SU-DHL-6 (cell line): ENCODE measurements at regions not wholly inside any gene's neighbourhood (a gene's known extent, or its start where the extent isn't known, plus 50 kb on each side); places are given as distances from the start of the nearest gene placed in this dataset.

ENCODE experiments used
- H2AFZ ChIP-seq: fragments of 200-600 bp; sonication (generic); 2 replicates; pipeline ENCODE4 v1.6.1; 2014; ENCODE audit warnings: low read depth, mild to moderate bottlenecking, moderate library complexity, mixed read lengths, antibody characterized with exemption, low read length; ENCODE audit not compliant: severe bottlenecking
- H3F3A ChIP-seq: fragments of 200-600 bp; shearing (Covaris generic); 2 replicates; pipeline ENCODE4 v1.6.0; 2016; ENCODE audit warnings: antibody characterized with exemption, mild to moderate bottlenecking; ENCODE audit not compliant: insufficient read depth
- H3K27ac ChIP-seq: fragments of 200-600 bp; sonication (generic); 2 replicates; pipeline ENCODE4 v1.5.1; 2016; ENCODE audit warnings: low read depth, mild to moderate bottlenecking, low read length, moderate library complexity, mixed read lengths
- H3K27me3 ChIP-seq: fragments of 200-600 bp; sonication (generic), shearing (Covaris generic); 2 replicates; pipeline ENCODE4 v1.6.0; 2014; ENCODE audit warnings: mild to moderate bottlenecking, low read length
- H3K36me3 ChIP-seq: fragments of 200-600 bp; sonication (generic); 2 replicates; pipeline ENCODE4 v1.6.1; 2014; ENCODE audit warnings: mild to moderate bottlenecking, low read length, mixed read lengths
- H3K4me2 ChIP-seq: fragments of 300-600, 200-600 bp; shearing (Covaris generic), sonication (generic); 2 replicates; pipeline ENCODE4 v1.6.0; 2014; ENCODE audit warnings: low read length, low read depth, mild to moderate bottlenecking; ENCODE audit not compliant: poor library complexity, severe bottlenecking
- H3K4me3 ChIP-seq: fragments of 200-600 bp; sonication (generic); 2 replicates; pipeline ENCODE4 v1.5.1; 2014; ENCODE audit warnings: antibody characterized with exemption, low read length, mild to moderate bottlenecking, mixed read lengths; ENCODE audit not compliant: insufficient read depth, poor library complexity, severe bottlenecking
- H3K79me2 ChIP-seq: fragments of 200-600 bp; sonication (generic); 2 replicates; pipeline ENCODE4 v1.6.1; 2014; ENCODE audit warnings: mild to moderate bottlenecking, low read length, moderate library complexity; ENCODE audit not compliant: insufficient read depth
- H3K9ac ChIP-seq: fragments of 200-600 bp; sonication (generic); 2 replicates; pipeline ENCODE4 v1.7.0; 2014; ENCODE audit warnings: mild to moderate bottlenecking, low read length
- H3K9me2 ChIP-seq: fragments of 200-600 bp; sonication (generic); replicated peaks from 2 replicates; pipeline ENCODE4 v1.6.1; 2014; ENCODE audit warnings: low read length; ENCODE audit not compliant: insufficient read depth
- H3K9me3 ChIP-seq: fragments of 200-600 bp; sonication (generic); 2 replicates; pipeline ENCODE4 v1.6.1; 2014; ENCODE audit warnings: low read length, mixed read lengths; ENCODE audit not compliant: insufficient read depth
- H4K20me1 ChIP-seq: fragments of 200-600 bp; sonication (generic); 2 replicates; pipeline ENCODE4 v1.6.1; 2014; ENCODE audit warnings: low read depth, mild to moderate bottlenecking, antibody characterized with exemption, low read length, moderate library complexity, mixed read lengths
- CTCF ChIP-seq: fragments of 200-600 bp; sonication (generic); IDR thresholded peaks from one replicate; pipeline ENCODE4 v1.5.1; 2017; ENCODE audit warnings: antibody characterized with exemption, mild to moderate bottlenecking, low read length, moderate library complexity; ENCODE audit not compliant: insufficient read depth, poor library complexity, severe bottlenecking
- EZH2phosphoT487 ChIP-seq: fragments of 200-600 bp; sonication (generic), shearing (Covaris generic); conservative IDR thresholded peaks from 2 replicates; pipeline ENCODE4 v1.6.1; 2018; ENCODE audit warnings: mild to moderate bottlenecking, antibody characterized with exemption, low read length, moderate library complexity, mixed read lengths

- TF ChIP-seq EZH2phosphoT487 (no peak), CTCF (no peak)
- no peak overlapping the region for H2AFZ ChIP-seq
- no peak overlapping the region for H3K9ac ChIP-seq
- H3K27me3 ChIP-seq = no peaks in the 10 kb centered on the region
- no peaks in the 10 kb centered on the region for H4K20me1 ChIP-seq
- no peaks in the 10 kb centered on the region for H3K9me2 ChIP-seq
- H3K9me3 ChIP-seq = no peaks in the 10 kb centered on the region
- H3K27ac ChIP-seq = no peak overlapping the region
- H3F3A ChIP-seq = no peaks in the 10 kb centered on the region
- no peaks in the 10 kb centered on the region for H3K79me2 ChIP-seq
- H3K4me2 ChIP-seq = no peak overlapping the region
- no peak overlapping the region for H3K4me3 ChIP-seq
- H3K36me3 ChIP-seq = no peaks in the 10 kb centered on the region
Measured at GRCh38 chr1:88462488-88463261, 221.4 kb upstream of the PKN2 start.

- Histone ChIP-seq H2AFZ (no peak overlapping the region), H3F3A (no peaks in the 10 kb centered on the region), H3K9ac (no peak overlapping the region), H3K36me3 (no peaks in the 10 kb centered on the region), H3K9me2 (no peaks in the 10 kb centered on the region), H3K4me3 (no peak overlapping the region), H3K27me3 (no peaks in the 10 kb centered on the region), H3K27ac (no peak overlapping the region), H3K79me2 (no peaks in the 10 kb centered on the region), H4K20me1 (no peaks in the 10 kb centered on the region), H3K9me3 (no peaks in the 10 kb centered on the region), H3K4me2 (no peak overlapping the region)
- TF ChIP-seq CTCF (no peak), EZH2phosphoT487 (no peak)
Measured at GRCh38 chr1:88463401-88463985, 220.6 kb upstream of the PKN2 start.

GRCh38 chr1:88466011-88466410 lies 218.1 kb upstream of the PKN2 start:
- TF ChIP-seq EZH2phosphoT487 (no peak), CTCF (no peak)
- no peak overlapping the region for H3K4me2 ChIP-seq
- H3K27ac ChIP-seq = no peak overlapping the region
- H3K4me3 ChIP-seq = no peak overlapping the region
- no peaks in the 10 kb centered on the region for H3K79me2 ChIP-seq
- H3K9me3 ChIP-seq = no peaks in the 10 kb centered on the region
- H3K27me3 ChIP-seq = no peaks in the 10 kb centered on the region
- H2AFZ ChIP-seq = no peak overlapping the region
- no peak overlapping the region for H3K9ac ChIP-seq
- H3K9me2 ChIP-seq = no peaks in the 10 kb centered on the region
- H3F3A ChIP-seq = no peaks in the 10 kb centered on the region
- H4K20me1 ChIP-seq = no peaks in the 10 kb centered on the region
- H3K36me3 ChIP-seq = no peaks in the 10 kb centered on the region
